H1 (cell line): ENCODE measurements at regions not wholly inside any gene's neighbourhood (a gene's known extent, or its start where the extent isn't known, plus 50 kb on each side); places are given as distances from the start of the nearest gene placed in this dataset.

Experiments
- CTCF ChIA-PET: fragments of 300-600 bp; sonication (Branson Sonifier 250); formaldehyde crosslinking; loops from one replicate; lab custom pipeline; 2021; ENCODE audit not compliant: partially characterized antibody; lab: Charles Lee
- POLR2A ChIA-PET: fragments of 300-600 bp; sonication (Branson Sonifier 250); formaldehyde crosslinking; loops from one replicate; lab custom pipeline; 2021; ENCODE audit warnings: inconsistent platforms; ENCODE audit not compliant: partially characterized antibody; lab: Charles Lee
- DNase-seq, 2 experiments: peaks; one replicate each; pipeline versions ENCODE4 v3.0.0 to v3.0.0-alpha.2; 2010 to 2022; ENCODE audit warnings: low spot score in 2 of 2, low read depth in 1 of 2, mixed read lengths in 1 of 2
- FAIRE-seq: peaks from 2 replicates; lab custom pipeline; 2011; peaks lifted over from hg19 to GRCh38; lab: Jason Lieb, UNC
- H2AFZ ChIP-seq: 2 replicates; pipeline ENCODE4 v1.8.1; 2012; ENCODE audit warnings: low read length, inconsistent platforms
- H2AK5ac ChIP-seq: 2 replicates; pipeline ENCODE4 v1.6.1; 2013; ENCODE audit warnings: low read depth, low read length
- H2BK120ac ChIP-seq: replicated peaks from 2 replicates; pipeline ENCODE3; 2013; ENCODE audit warnings: low read depth, low read length, inconsistent platforms
- H2BK12ac ChIP-seq: 2 replicates; pipeline ENCODE4 v1.6.1; 2013; ENCODE audit warnings: low read depth, low read length
- H2BK15ac ChIP-seq: 2 replicates; pipeline ENCODE4 v1.6.1; 2013; ENCODE audit warnings: low read length
- H2BK20ac ChIP-seq: 2 replicates; pipeline ENCODE4 v1.6.1; 2013; ENCODE audit warnings: low read length
- H2BK5ac ChIP-seq: 2 replicates; pipeline ENCODE4 v1.6.1; 2013; ENCODE audit warnings: low read depth, low read length
- H3K14ac ChIP-seq: 2 replicates; pipeline ENCODE4 v1.6.1; 2013; ENCODE audit warnings: inconsistent platforms; ENCODE audit not compliant: insufficient read length
- H3K18ac ChIP-seq: 2 replicates; pipeline ENCODE4 v1.6.1; 2013; ENCODE audit warnings: low read length; ENCODE audit errors: extremely low read depth
- H3K23ac ChIP-seq: 2 replicates; pipeline ENCODE4 v1.6.1; 2013; ENCODE audit warnings: inconsistent platforms; ENCODE audit not compliant: insufficient read length
- H3K23me2 ChIP-seq: 2 replicates; pipeline ENCODE4 v1.6.1; 2013; ENCODE audit warnings: low read depth, low read length
- H3K27ac ChIP-seq: 2 replicates; pipeline ENCODE4 v1.6.1; 2011; ENCODE audit warnings: low read depth, low read length, inconsistent platforms
- H3K27me3 ChIP-seq, 4 experiments: replicated peaks in 1 of 4; 1 replicate in 1 of 4; 2 replicates in 3 of 4; pipeline versions ENCODE4 v1.6.1 to v1.8.1; 2011 to 2013; ENCODE audit warnings: low read length in 3 of 4, mild to moderate bottlenecking in 3 of 4, inconsistent platforms in 2 of 4, mixed read lengths in 2 of 4, moderate library complexity in 1 of 4; ENCODE audit not compliant: control insufficient read depth in 3 of 4, insufficient read depth in 3 of 4; ENCODE audit errors: extremely low read depth in 1 of 4
- H3K36me3 ChIP-seq, 4 experiments: 2 replicates each; pipeline versions ENCODE4 v1.6.1 to v1.8.1; 2011 to 2013; ENCODE audit warnings: mild to moderate bottlenecking in 4 of 4, low read length in 3 of 4, moderate library complexity in 2 of 4, control low read depth in 1 of 4, inconsistent platforms in 1 of 4; ENCODE audit not compliant: insufficient read depth in 4 of 4, control insufficient read depth in 2 of 4
- H3K4ac ChIP-seq: replicated peaks from 2 replicates; pipeline ENCODE3; 2013; ENCODE audit warnings: low read length, low read depth, mixed read lengths, inconsistent platforms; ENCODE audit not compliant: insufficient read length
- H3K4me1 ChIP-seq, 4 experiments: replicated peaks in 1 of 4; 1 replicate in 1 of 4; 2 replicates in 3 of 4; pipeline versions ENCODE4 v1.6.1 to v1.8.1; 2011 to 2013; ENCODE audit warnings: low read length in 3 of 4, inconsistent platforms in 2 of 4, mixed read lengths in 1 of 4; ENCODE audit not compliant: insufficient read depth in 4 of 4, control insufficient read depth in 3 of 4
- H3K4me2 ChIP-seq, 2 experiments: 2 replicates each; pipeline versions ENCODE4 v1.6.1 to v1.8.1; 2011 to 2013; ENCODE audit warnings: low read depth in 2 of 2, low read length in 2 of 2, control low read depth in 1 of 2, inconsistent platforms in 1 of 2, mild to moderate bottlenecking in 1 of 2; ENCODE audit not compliant: insufficient read depth in 1 of 2
- H3K4me3 ChIP-seq, 4 experiments: fragments of 200-600, 300-600 bp in 1 of 4; sonication (generic), shearing (Covaris generic), sonication (Bioruptor Twin) in 1 of 4; 2 replicates each; pipeline versions ENCODE4 v1.5.1 to v1.8.1; 2011 to 2016; ENCODE audit warnings: low read length in 4 of 4, low read depth in 3 of 4, control low read depth in 2 of 4, inconsistent platforms in 2 of 4, mild to moderate bottlenecking in 2 of 4, mixed read lengths in 1 of 4, moderate library complexity in 1 of 4; ENCODE audit not compliant: insufficient read depth in 2 of 4; ENCODE audit errors: extremely low read depth in 1 of 4
- H3K56ac ChIP-seq: replicated peaks from 2 replicates; pipeline ENCODE3; 2013; ENCODE audit warnings: low read depth, mild to moderate bottlenecking, mixed read lengths, low read length, inconsistent platforms; ENCODE audit not compliant: insufficient read length
- H3K79me1 ChIP-seq: 2 replicates; pipeline ENCODE4 v1.6.1; 2013; ENCODE audit warnings: low read depth, low read length, control low read depth
- H3K79me2 ChIP-seq, 2 experiments: 2 replicates each; pipeline versions ENCODE4 v1.6.1 to v1.8.1; 2012 to 2013; ENCODE audit warnings: low read length in 2 of 2, mild to moderate bottlenecking in 2 of 2, inconsistent platforms in 1 of 2; ENCODE audit not compliant: insufficient read depth in 2 of 2, control insufficient read depth in 1 of 2
- H3K9ac ChIP-seq, 4 experiments: replicated peaks in 1 of 4; 1 replicate in 1 of 4; 2 replicates in 3 of 4; pipeline versions ENCODE4 v1.6.1 to v1.8.1; 2011 to 2013; ENCODE audit warnings: low read depth in 3 of 4, low read length in 3 of 4, control low read depth in 2 of 4, mild to moderate bottlenecking in 2 of 4, moderate library complexity in 2 of 4, inconsistent platforms in 1 of 4; ENCODE audit errors: extremely low read depth in 1 of 4
- H3K9me3 ChIP-seq, 2 experiments: 2 replicates each; pipeline versions ENCODE4 v1.6.1 to v1.8.1; 2012 to 2013; ENCODE audit warnings: mild to moderate bottlenecking in 2 of 2, moderate library complexity in 2 of 2, control low read depth in 1 of 2, inconsistent platforms in 1 of 2, low read depth in 1 of 2, low read length in 1 of 2, mixed read lengths in 1 of 2; ENCODE audit not compliant: insufficient read depth in 2 of 2
- H4K20me1 ChIP-seq, 2 experiments: replicated peaks in 1 of 2; 2 replicates each; pipeline versions ENCODE3 to v1.8.1; 2011 to 2013; ENCODE audit warnings: inconsistent platforms in 2 of 2, low read length in 2 of 2, mild to moderate bottlenecking in 1 of 2; ENCODE audit not compliant: insufficient read depth in 2 of 2, control insufficient read depth in 1 of 2
- H4K5ac ChIP-seq: 2 replicates; pipeline ENCODE4 v1.6.1; 2013; ENCODE audit warnings: low read length, low read depth, mixed read lengths, inconsistent platforms; ENCODE audit not compliant: insufficient read length
- H4K8ac ChIP-seq: 2 replicates; pipeline ENCODE4 v1.8.0; 2013; ENCODE audit warnings: mild to moderate bottlenecking, moderate library complexity, low read length, inconsistent platforms; ENCODE audit not compliant: insufficient read depth; ENCODE audit errors: extremely low read depth
- H4K91ac ChIP-seq: replicated peaks from 2 replicates; pipeline ENCODE3; 2013; ENCODE audit warnings: low read length, mixed read lengths, inconsistent platforms; ENCODE audit not compliant: insufficient read length
- CHD1 ChIP-seq: IDR thresholded peaks from 2 replicates; pipeline ENCODE4 v1.6.1; 2012; ENCODE audit warnings: low read depth, low read length, improper control_type of control experiment
- CTBP2 ChIP-seq: IDR thresholded peaks from 2 replicates; pipeline ENCODE4 v1.7.0; 2011; ENCODE audit warnings: borderline replicate concordance, mild to moderate bottlenecking, moderate library complexity, mixed read lengths, low read length; ENCODE audit not compliant: insufficient read depth, insufficient read length
- GTF2F1 ChIP-seq: IDR thresholded peaks from 2 replicates; pipeline ENCODE4 v1.6.1; 2012; ENCODE audit warnings: low read depth, low read length, improper control_type of control experiment, borderline replicate concordance
- NRF1 ChIP-seq: IDR thresholded peaks from 2 replicates; pipeline ENCODE4 v1.6.1; 2011; ENCODE audit warnings: mild to moderate bottlenecking, low read depth, low read length, improper control_type of control experiment
- PHF8 ChIP-seq: fragments of 200-600 bp; sonication (generic); conservative IDR thresholded peaks from 2 replicates; pipeline ENCODE4 v1.7.1; 2012; ENCODE audit warnings: low read depth, mild to moderate bottlenecking, inconsistent platforms, low read length, moderate library complexity
- TAF7 ChIP-seq: optimal IDR thresholded peaks from 2 replicates; pipeline ENCODE3; 2011; ENCODE audit warnings: low read depth, mild to moderate bottlenecking, inconsistent platforms, low read length, moderate library complexity, borderline replicate concordance
- TCF12 ChIP-seq: IDR thresholded peaks from 2 replicates; pipeline ENCODE4 v1.6.1; 2011; ENCODE audit warnings: low read depth, mild to moderate bottlenecking, low read length
- WGBS, 2 experiments: shearing (Covaris generic) in 1 of 2; methylation state at CpG; one replicate each; pipeline versions ENCODE4 v1.1.6 to v1.1.7; 2013 to 2015; ENCODE audit warnings: low lambda C conversion rate in 2 of 2, mixed read lengths in 2 of 2, inconsistent platforms in 1 of 2, low coverage in 1 of 2, missing lambda C conversion rate in 1 of 2; ENCODE audit not compliant: insufficient replicate concordance in 2 of 2, insufficient coverage in 1 of 2, insufficient read length in 1 of 2; ENCODE audit errors: extremely low coverage in 1 of 2, missing lambda C conversion rate in 1 of 2; 5-methylcytosine and 5-hydroxymethylcytosine counted together
- TF ChIP-seq, protein P1 (sequence below): IDR thresholded peaks from 2 replicates; pipeline ENCODE4 v1.6.1; 2012; ENCODE audit warnings: low read length, inconsistent platforms
- TF ChIP-seq, protein P2 (sequence below), 3 experiments: IDR thresholded peaks; 1 replicate in 2 of 3; 2 replicates in 1 of 3; pipeline versions ENCODE4 v1.5.1 to v1.6.1; 2011; ENCODE audit warnings: low read length in 3 of 3, mild to moderate bottlenecking in 3 of 3, inconsistent platforms in 2 of 3, low read depth in 1 of 3, moderate library complexity in 1 of 3; ENCODE audit not compliant: insufficient read depth in 1 of 3; ENCODE audit errors: control extremely low read depth in 1 of 3
- TF ChIP-seq, protein P3 (sequence below): IDR thresholded peaks from 2 replicates; pipeline ENCODE4 v1.6.1; 2012; ENCODE audit warnings: inconsistent platforms

DNA sequence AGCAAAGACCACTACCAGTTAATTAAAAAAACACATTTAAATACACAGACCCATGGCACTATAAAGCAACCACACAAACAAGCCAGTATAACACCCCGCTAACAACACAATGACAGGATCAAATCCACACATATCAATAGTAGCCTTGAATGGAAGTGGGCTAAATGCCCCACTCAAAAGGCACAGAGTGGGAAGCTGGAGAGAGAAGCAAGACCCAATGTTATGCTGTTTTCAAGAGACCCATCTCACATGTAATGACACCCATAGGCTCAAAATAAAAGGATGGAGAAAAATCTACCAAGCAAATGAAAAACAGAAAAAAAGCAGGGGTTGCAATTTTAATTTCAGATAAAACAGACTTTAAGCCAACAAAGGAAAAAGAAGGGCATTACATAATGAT, 125.4 kb upstream of the PTCHD4 start:
- WGBS, 2 experiments, result 95% methylated on average over 1 of the region's 1 CpG; no CpG with 5 or more reads in 1 of the 2 experiments
- no peak overlapping the region for H4K8ac ChIP-seq
- no peak overlapping the region for H2BK5ac ChIP-seq
- H3K9ac ChIP-seq, result no peak overlapping the region
- DNase-seq, result no peak
- no peak overlapping the region for H3K14ac ChIP-seq
- no peak overlapping the region for H3K18ac ChIP-seq
- no peak overlapping the region for H4K5ac ChIP-seq
- no peak overlapping the region for H3K23ac ChIP-seq
- no peak overlapping the region for H2BK20ac ChIP-seq
- peaks cover 0 to 10% of the 10 kb centered on the region in 2 experiments; a peak in 1 of 4 replicates for H3K9me3 ChIP-seq
- H3K4ac ChIP-seq, result no peak overlapping the region
- H3K4me2 ChIP-seq, result no peak overlapping the region
- H3K56ac ChIP-seq, result no peak overlapping the region
- no peaks in the 10 kb centered on the region for H3K4me1 ChIP-seq
- CTCF ChIA-PET, result no interaction called here
- H3K79me2 ChIP-seq, result no peaks in the 10 kb centered on the region
- H2BK12ac ChIP-seq, result no peak overlapping the region
- H4K91ac ChIP-seq, result no peak overlapping the region
- H2AFZ ChIP-seq, result no peak overlapping the region
- POLR2A ChIA-PET, result no interaction called here
- no peak for FAIRE-seq
- H4K20me1 ChIP-seq, result no peaks in the 10 kb centered on the region
- H3K79me1 ChIP-seq, result no peaks in the 10 kb centered on the region
- H3K27me3 ChIP-seq, result no peaks in the 10 kb centered on the region
- no peak overlapping the region for H2BK120ac ChIP-seq
- H3K36me3 ChIP-seq, result no peaks in the 10 kb centered on the region; a peak in 1 of 8 replicates
- H3K23me2 ChIP-seq, result no peaks in the 10 kb centered on the region
- no peak overlapping the region for H2BK15ac ChIP-seq
- H3K4me3 ChIP-seq, result no peak overlapping the region; a peak in 1 of 8 replicates
- H2AK5ac ChIP-seq, result no peak overlapping the region
- H3K27ac ChIP-seq, result no peak overlapping the region
- TF ChIP-seq TAF7, result no peak
- TF ChIP-seq PHF8, result no peak
- no peak for TF ChIP-seq NRF1
- TF ChIP-seq, protein P1, sequence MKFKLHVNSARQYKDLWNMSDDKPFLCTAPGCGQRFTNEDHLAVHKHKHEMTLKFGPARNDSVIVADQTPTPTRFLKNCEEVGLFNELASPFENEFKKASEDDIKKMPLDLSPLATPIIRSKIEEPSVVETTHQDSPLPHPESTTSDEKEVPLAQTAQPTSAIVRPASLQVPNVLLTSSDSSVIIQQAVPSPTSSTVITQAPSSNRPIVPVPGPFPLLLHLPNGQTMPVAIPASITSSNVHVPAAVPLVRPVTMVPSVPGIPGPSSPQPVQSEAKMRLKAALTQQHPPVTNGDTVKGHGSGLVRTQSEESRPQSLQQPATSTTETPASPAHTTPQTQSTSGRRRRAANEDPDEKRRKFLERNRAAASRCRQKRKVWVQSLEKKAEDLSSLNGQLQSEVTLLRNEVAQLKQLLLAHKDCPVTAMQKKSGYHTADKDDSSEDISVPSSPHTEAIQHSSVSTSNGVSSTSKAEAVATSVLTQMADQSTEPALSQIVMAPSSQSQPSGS, result no peak
- TF ChIP-seq CHD1, result no peak
- no peak for TF ChIP-seq GTF2F1
- no peak for TF ChIP-seq TCF12
- TF ChIP-seq, protein P2, sequence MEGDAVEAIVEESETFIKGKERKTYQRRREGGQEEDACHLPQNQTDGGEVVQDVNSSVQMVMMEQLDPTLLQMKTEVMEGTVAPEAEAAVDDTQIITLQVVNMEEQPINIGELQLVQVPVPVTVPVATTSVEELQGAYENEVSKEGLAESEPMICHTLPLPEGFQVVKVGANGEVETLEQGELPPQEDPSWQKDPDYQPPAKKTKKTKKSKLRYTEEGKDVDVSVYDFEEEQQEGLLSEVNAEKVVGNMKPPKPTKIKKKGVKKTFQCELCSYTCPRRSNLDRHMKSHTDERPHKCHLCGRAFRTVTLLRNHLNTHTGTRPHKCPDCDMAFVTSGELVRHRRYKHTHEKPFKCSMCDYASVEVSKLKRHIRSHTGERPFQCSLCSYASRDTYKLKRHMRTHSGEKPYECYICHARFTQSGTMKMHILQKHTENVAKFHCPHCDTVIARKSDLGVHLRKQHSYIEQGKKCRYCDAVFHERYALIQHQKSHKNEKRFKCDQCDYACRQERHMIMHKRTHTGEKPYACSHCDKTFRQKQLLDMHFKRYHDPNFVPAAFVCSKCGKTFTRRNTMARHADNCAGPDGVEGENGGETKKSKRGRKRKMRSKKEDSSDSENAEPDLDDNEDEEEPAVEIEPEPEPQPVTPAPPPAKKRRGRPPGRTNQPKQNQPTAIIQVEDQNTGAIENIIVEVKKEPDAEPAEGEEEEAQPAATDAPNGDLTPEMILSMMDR (IDR thresholded peaks at IDR 0.05; ENCODE audit: control extremely low read depth in 1 of 3, insufficient read depth in 1 of 3, low read depth in 1 of 3, low read length in 3 of 3), result no peak
- TF ChIP-seq, protein P3, sequence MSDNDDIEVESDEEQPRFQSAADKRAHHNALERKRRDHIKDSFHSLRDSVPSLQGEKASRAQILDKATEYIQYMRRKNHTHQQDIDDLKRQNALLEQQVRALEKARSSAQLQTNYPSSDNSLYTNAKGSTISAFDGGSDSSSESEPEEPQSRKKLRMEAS, result no peak
- TF ChIP-seq CTBP2, result no peak
